ENCODE measurements at regions not wholly inside any gene's neighbourhood (a gene's known extent, or its start where the extent isn't known, plus 50 kb on each side); places are given as distances from the start of the nearest gene placed in this dataset.
"Not testable (repeated sequence)": the region's sequence is repeated elsewhere in the genome, so short reads cannot be mapped to it uniquely, and the experiment has no call there.

GRCh38 chr6:4664117-4664626 is 112.0 kb upstream of the CDYL start:
- Histone ChIP-seq H3K36me3 (no peaks in the 10 kb centered on the region), H3K4me3 (ENCODE audit: low read depth, low read length) (no peak overlapping the region), H3K27ac (no peak overlapping the region), H3K27me3 (ENCODE audit: insufficient read depth, low read depth, severe bottlenecking) (peaks cover 84% of the 10 kb centered on the region), H3K9me3 (ENCODE audit: severe bottlenecking) (no peaks in the 10 kb centered on the region)
- DNase-seq: no peak
- TF ChIP-seq, protein P1, sequence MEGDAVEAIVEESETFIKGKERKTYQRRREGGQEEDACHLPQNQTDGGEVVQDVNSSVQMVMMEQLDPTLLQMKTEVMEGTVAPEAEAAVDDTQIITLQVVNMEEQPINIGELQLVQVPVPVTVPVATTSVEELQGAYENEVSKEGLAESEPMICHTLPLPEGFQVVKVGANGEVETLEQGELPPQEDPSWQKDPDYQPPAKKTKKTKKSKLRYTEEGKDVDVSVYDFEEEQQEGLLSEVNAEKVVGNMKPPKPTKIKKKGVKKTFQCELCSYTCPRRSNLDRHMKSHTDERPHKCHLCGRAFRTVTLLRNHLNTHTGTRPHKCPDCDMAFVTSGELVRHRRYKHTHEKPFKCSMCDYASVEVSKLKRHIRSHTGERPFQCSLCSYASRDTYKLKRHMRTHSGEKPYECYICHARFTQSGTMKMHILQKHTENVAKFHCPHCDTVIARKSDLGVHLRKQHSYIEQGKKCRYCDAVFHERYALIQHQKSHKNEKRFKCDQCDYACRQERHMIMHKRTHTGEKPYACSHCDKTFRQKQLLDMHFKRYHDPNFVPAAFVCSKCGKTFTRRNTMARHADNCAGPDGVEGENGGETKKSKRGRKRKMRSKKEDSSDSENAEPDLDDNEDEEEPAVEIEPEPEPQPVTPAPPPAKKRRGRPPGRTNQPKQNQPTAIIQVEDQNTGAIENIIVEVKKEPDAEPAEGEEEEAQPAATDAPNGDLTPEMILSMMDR (IDR thresholded peaks at IDR 0.05; ENCODE audit: low read depth, low read length): no peak

GRCh38 chr6:4662886-4663285 is 113.3 kb upstream of the CDYL start:
- Histone ChIP-seq H3K27ac (no peak overlapping the region), H3K9me3 (ENCODE audit: severe bottlenecking) (no peaks in the 10 kb centered on the region), H3K36me3 (no peaks in the 10 kb centered on the region), H3K27me3 (ENCODE audit: insufficient read depth, low read depth, severe bottlenecking) (peaks cover 87% of the 10 kb centered on the region), H3K4me3 (ENCODE audit: low read depth, low read length) (no peak overlapping the region)
- TF ChIP-seq, protein P1 (IDR thresholded peaks at IDR 0.05; ENCODE audit: low read depth, low read length): no peak
- no peak for DNase-seq

DNA sequence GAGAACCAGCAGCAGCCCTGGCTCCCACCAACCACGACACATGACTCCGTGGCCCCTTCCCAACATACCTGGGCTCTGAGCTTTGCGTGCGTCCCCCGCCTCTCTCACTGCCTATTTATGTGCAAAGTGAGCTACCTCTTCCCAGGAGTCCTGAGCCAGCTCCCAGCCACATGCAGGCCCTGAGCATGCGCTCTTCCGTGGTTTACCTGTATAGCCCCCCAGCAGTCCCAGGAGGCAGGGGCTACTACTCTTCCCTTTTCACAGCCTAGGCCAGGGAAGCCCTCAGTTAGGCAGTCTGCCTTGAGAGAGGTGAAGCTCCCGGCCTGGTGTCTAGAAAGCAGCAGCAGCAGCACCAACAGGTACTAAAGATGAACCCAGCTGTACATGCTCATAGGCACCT is 114.8 kb upstream of the CDYL start:
- Histone ChIP-seq H3K27me3 (ENCODE audit: insufficient read depth, low read depth, severe bottlenecking) (peaks cover 86% of the 10 kb centered on the region), H3K9me3 (ENCODE audit: severe bottlenecking) (no peaks in the 10 kb centered on the region), H3K4me3 (ENCODE audit: low read depth, low read length) (no peak overlapping the region), H3K36me3 (no peaks in the 10 kb centered on the region), H3K27ac (no peak overlapping the region)
- TF ChIP-seq, protein P1 (IDR thresholded peaks at IDR 0.05; ENCODE audit: low read depth, low read length): no peak
- DNase-seq: no peak

GRCh38 chr6:4660377-4661321 is 115.6 kb upstream of the CDYL start:
- Histone ChIP-seq H3K4me3 (ENCODE audit: low read depth, low read length) (no peak overlapping the region), H3K36me3 (no peaks in the 10 kb centered on the region), H3K27me3 (ENCODE audit: insufficient read depth, low read depth, severe bottlenecking) (peaks cover 84% of the 10 kb centered on the region), H3K27ac (no peak overlapping the region), H3K9me3 (ENCODE audit: severe bottlenecking) (no peaks in the 10 kb centered on the region)
- no peak for DNase-seq
- TF ChIP-seq, protein P1 (IDR thresholded peaks at IDR 0.05; ENCODE audit: low read depth, low read length): no peak

DNA sequence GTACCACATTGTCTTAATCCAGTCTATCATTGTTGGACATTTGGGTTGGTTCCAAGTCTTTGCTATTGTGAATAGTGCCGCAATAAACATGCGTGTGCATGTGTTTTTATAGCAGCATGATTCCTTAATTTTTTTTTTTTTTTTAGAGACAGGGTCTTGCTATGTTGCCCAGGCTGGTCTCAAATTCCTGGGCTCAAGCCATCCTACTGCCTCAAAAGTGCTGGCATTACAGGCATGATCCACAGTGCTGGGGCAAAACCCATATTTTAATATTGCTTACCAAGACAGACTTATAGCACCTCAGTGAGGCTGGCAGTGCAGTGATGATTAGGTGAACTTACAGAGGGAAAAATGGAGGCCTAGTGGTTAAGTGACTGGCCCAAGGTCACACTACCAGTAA is 116.5 kb upstream of the CDYL start:
- not testable (repeated sequence) for H3K27ac ChIP-seq; H3K9me3 ChIP-seq (ENCODE audit: severe bottlenecking); H3K4me3 ChIP-seq (ENCODE audit: low read depth, low read length); DNase-seq; H3K36me3 ChIP-seq
- peaks cover 83% of the 10 kb centered on the region for H3K27me3 ChIP-seq (ENCODE audit: insufficient read depth, low read depth, severe bottlenecking)

GRCh38 chr6:4658486-4658885 is 117.7 kb upstream of the CDYL start:
- TF ChIP-seq, protein P1 (IDR thresholded peaks at IDR 0.05; ENCODE audit: low read depth, low read length): no peak
- Histone ChIP-seq H3K27ac (no peak overlapping the region), H3K27me3 (ENCODE audit: insufficient read depth, low read depth, severe bottlenecking) (peaks cover 74% of the 10 kb centered on the region), H3K4me3 (ENCODE audit: low read depth, low read length) (no peak overlapping the region), H3K9me3 (ENCODE audit: severe bottlenecking) (no peaks in the 10 kb centered on the region), H3K36me3 (no peaks in the 10 kb centered on the region)
- no peak for DNase-seq

Measured in WERI-Rb-1 (cell line).